Smooth muscle cell of the brain vasculature (primary cell): ENCODE measurements at regions not wholly inside any gene's neighbourhood (a gene's known extent, or its start where the extent isn't known, plus 50 kb on each side); places are given as distances from the start of the nearest gene placed in this dataset.

Experiments
- DNase-seq: peaks from one replicate; pipeline ENCODE4 v3.0.0-alpha.2; 2012; ENCODE audit warnings: low read depth, low spot score

- no peak for DNase-seq
Observed at GRCh38 chr5:4225741-4226140, 630.1 kb downstream of the IRX1 start.

- no peak for DNase-seq
Observed at GRCh38 chr5:4226565-4226964, 630.9 kb downstream of the IRX1 start.

- no peak for DNase-seq
Observed at GRCh38 chr5:4228708-4229107, 633.1 kb downstream of the IRX1 start.

GRCh38 chr5:4229414-4230292, 634.0 kb downstream of the IRX1 start:
- no peak for DNase-seq

- no peak for DNase-seq
Observed at GRCh38 chr5:4230471-4230785, 634.8 kb downstream of the IRX1 start.

GRCh38 chr5:4230786-4231641, 635.4 kb downstream of the IRX1 start:
- no peak for DNase-seq

GRCh38 chr5:4232084-4232483, 636.5 kb downstream of the IRX1 start:
- no peak for DNase-seq

GRCh38 chr5:4233671-4234070, 638.0 kb downstream of the IRX1 start:
- no peak for DNase-seq

- no peak for DNase-seq
Observed at GRCh38 chr5:4243479-4244264, 648.0 kb downstream of the IRX1 start.

GRCh38 chr5:4244306-4244705, 648.7 kb downstream of the IRX1 start:
- DNase-seq = no peak

- DNase-seq = no peak
Observed at GRCh38 chr5:4245076-4245475, 649.4 kb downstream of the IRX1 start.

GRCh38 chr5:4245511-4245910, 649.9 kb downstream of the IRX1 start:
- no peak for DNase-seq

- DNase-seq = no peak
Observed at GRCh38 chr5:4246447-4246846, 650.8 kb downstream of the IRX1 start.

GRCh38 chr5:4250254-4250653, 654.6 kb downstream of the IRX1 start:
- no peak for DNase-seq

GRCh38 chr5:4252385-4252784, 656.8 kb downstream of the IRX1 start:
- DNase-seq = no peak

GRCh38 chr5:4254736-4255135, 659.1 kb downstream of the IRX1 start:
- no peak for DNase-seq

- no peak for DNase-seq
Observed at GRCh38 chr5:4255441-4255840, 659.8 kb downstream of the IRX1 start.

GRCh38 chr5:4258170-4258569, 662.5 kb downstream of the IRX1 start:
- no peak for DNase-seq

- no peak for DNase-seq
Observed at GRCh38 chr5:4271193-4271592, 675.6 kb downstream of the IRX1 start.

- no peak for DNase-seq
Observed at GRCh38 chr5:4275232-4275631, 679.6 kb downstream of the IRX1 start.

GRCh38 chr5:4294878-4295277, 699.2 kb downstream of the IRX1 start:
- no peak for DNase-seq

- DNase-seq = no peak
Observed at GRCh38 chr5:4295663-4296339, 700.2 kb downstream of the IRX1 start.
